ENCODE measurements at regions not wholly inside any gene's neighbourhood (a gene's known extent, or its start where the extent isn't known, plus 50 kb on each side); places are given as distances from the start of the nearest gene placed in this dataset.

- peak; percentile 8 for DNase-seq (ENCODE audit: low read depth)
These were observed 381.1 kb upstream of the ZFP64 start for GRCh38 chr20:52572687-52573086.

- no peak for DNase-seq (ENCODE audit: low read depth)
These were observed 377.6 kb upstream of the ZFP64 start for GRCh38 chr20:52569201-52569600.

- DNase-seq (ENCODE audit: low read depth), result no peak
These were observed 374.0 kb upstream of the ZFP64 start for GRCh38 chr20:52565614-52566013.

- no peak for DNase-seq (ENCODE audit: low read depth)
These were observed 373.0 kb upstream of the ZFP64 start for GRCh38 chr20:52564594-52564993.

GRCh38 chr20:52552181-52552872, 360.7 kb upstream of the ZFP64 start:
- DNase-seq (ENCODE audit: low read depth), result peak; percentile 61

- no peak for DNase-seq (ENCODE audit: low read depth)
These were observed 350.6 kb upstream of the ZFP64 start for GRCh38 chr20:52542131-52542530.

- no peak for DNase-seq (ENCODE audit: low read depth)
These were observed 348.9 kb upstream of the ZFP64 start for GRCh38 chr20:52540509-52540908.

- no peak for DNase-seq (ENCODE audit: low read depth)
These were observed 348.3 kb upstream of the ZFP64 start for GRCh38 chr20:52539891-52540290.

GRCh38 chr20:52536841-52537400, 345.3 kb upstream of the ZFP64 start:
- DNase-seq (ENCODE audit: low read depth), result no peak

- no peak for DNase-seq (ENCODE audit: low read depth)
These were observed 344.5 kb upstream of the ZFP64 start for GRCh38 chr20:52536040-52536439.

- no peak for DNase-seq (ENCODE audit: low read depth)
These were observed 343.0 kb upstream of the ZFP64 start for GRCh38 chr20:52534616-52535015.

GRCh38 chr20:52533401-52533800, 341.8 kb upstream of the ZFP64 start:
- no peak for DNase-seq (ENCODE audit: low read depth)

- DNase-seq (ENCODE audit: low read depth), result no peak
These were observed 341.1 kb upstream of the ZFP64 start for GRCh38 chr20:52532674-52533073.

- no peak for DNase-seq (ENCODE audit: low read depth)
These were observed 339.0 kb upstream of the ZFP64 start for GRCh38 chr20:52530571-52530970.

- DNase-seq (ENCODE audit: low read depth), result peak; percentile 61
These were observed 338.2 kb upstream of the ZFP64 start for GRCh38 chr20:52529826-52530225.

GRCh38 chr20:52524861-52525260, 333.3 kb upstream of the ZFP64 start:
- peak; percentile 16 for DNase-seq (ENCODE audit: low read depth)

GRCh38 chr20:52518735-52519134, 327.2 kb upstream of the ZFP64 start:
- DNase-seq (ENCODE audit: low read depth), result peak; percentile 44

GRCh38 chr20:52515877-52516276, 324.3 kb upstream of the ZFP64 start:
- DNase-seq (ENCODE audit: low read depth), result no peak

GRCh38 chr20:52500157-52500556, 308.6 kb upstream of the ZFP64 start:
- no peak for DNase-seq (ENCODE audit: low read depth)

GRCh38 chr20:52497731-52498130, 306.2 kb upstream of the ZFP64 start:
- peak; percentile 51 for DNase-seq (ENCODE audit: low read depth)

GRCh38 chr20:52496191-52496590, 304.6 kb upstream of the ZFP64 start:
- DNase-seq (ENCODE audit: low read depth), result no peak

- peak; percentile 95 for DNase-seq (ENCODE audit: low read depth)
These were observed 302.7 kb upstream of the ZFP64 start for GRCh38 chr20:52494244-52494643.

- peak; percentile 73 for DNase-seq (ENCODE audit: low read depth)
These were observed 301.7 kb upstream of the ZFP64 start for GRCh38 chr20:52493171-52493721.

All from EH (cell line).